ENCODE measurements at regions not wholly inside any gene's neighbourhood (a gene's known extent, or its start where the extent isn't known, plus 50 kb on each side); places are given as distances from the start of the nearest gene placed in this dataset.

GRCh38 chr6:14353281-14353680, 235.7 kb downstream of the CD83 start:
- no peaks in the 10 kb centered on the region for H4K20me1 ChIP-seq (ENCODE audit: insufficient read depth)
- no peak overlapping the region for H3K4me2 ChIP-seq (ENCODE audit: low read length)
- no peaks in the 10 kb centered on the region for H3K27me3 ChIP-seq (ENCODE audit: insufficient read depth, low read length)
- no peaks in the 10 kb centered on the region for H3K36me3 ChIP-seq (ENCODE audit: control insufficient read depth in 1 of 2, insufficient read depth in 2 of 2, low read length in 2 of 2)
- TF ChIP-seq ZNF274 (IDR thresholded peaks at IDR 0.05; ENCODE audit: low read depth, low read length): no peak
- TF ChIP-seq YY1 (IDR thresholded peaks at IDR 0.05; ENCODE audit: extremely low read depth, insufficient replicate concordance, low read depth, low read length): no peak
- TF ChIP-seq JUND (IDR thresholded peaks at IDR 0.05): no peak
- TF ChIP-seq, protein P1, sequence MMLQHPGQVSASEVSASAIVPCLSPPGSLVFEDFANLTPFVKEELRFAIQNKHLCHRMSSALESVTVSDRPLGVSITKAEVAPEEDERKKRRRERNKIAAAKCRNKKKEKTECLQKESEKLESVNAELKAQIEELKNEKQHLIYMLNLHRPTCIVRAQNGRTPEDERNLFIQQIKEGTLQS (IDR thresholded peaks at IDR 0.05): no peak
- TF ChIP-seq TCF7L2 (IDR thresholded peaks at IDR 0.05; ENCODE audit: borderline replicate concordance, extremely low read depth, insufficient read depth, insufficient read length): no peak
- no peak for TF ChIP-seq CEBPB (IDR thresholded peaks at IDR 0.05; ENCODE audit: low read depth)
- no peak for TF ChIP-seq EZH2phosphoT487 (IDR thresholded peaks at IDR 0.05; ENCODE audit: borderline replicate concordance)
- no peak for TF ChIP-seq CBX3 (IDR thresholded peaks at IDR 0.05; ENCODE audit: low read depth)
- TF ChIP-seq, protein P2, sequence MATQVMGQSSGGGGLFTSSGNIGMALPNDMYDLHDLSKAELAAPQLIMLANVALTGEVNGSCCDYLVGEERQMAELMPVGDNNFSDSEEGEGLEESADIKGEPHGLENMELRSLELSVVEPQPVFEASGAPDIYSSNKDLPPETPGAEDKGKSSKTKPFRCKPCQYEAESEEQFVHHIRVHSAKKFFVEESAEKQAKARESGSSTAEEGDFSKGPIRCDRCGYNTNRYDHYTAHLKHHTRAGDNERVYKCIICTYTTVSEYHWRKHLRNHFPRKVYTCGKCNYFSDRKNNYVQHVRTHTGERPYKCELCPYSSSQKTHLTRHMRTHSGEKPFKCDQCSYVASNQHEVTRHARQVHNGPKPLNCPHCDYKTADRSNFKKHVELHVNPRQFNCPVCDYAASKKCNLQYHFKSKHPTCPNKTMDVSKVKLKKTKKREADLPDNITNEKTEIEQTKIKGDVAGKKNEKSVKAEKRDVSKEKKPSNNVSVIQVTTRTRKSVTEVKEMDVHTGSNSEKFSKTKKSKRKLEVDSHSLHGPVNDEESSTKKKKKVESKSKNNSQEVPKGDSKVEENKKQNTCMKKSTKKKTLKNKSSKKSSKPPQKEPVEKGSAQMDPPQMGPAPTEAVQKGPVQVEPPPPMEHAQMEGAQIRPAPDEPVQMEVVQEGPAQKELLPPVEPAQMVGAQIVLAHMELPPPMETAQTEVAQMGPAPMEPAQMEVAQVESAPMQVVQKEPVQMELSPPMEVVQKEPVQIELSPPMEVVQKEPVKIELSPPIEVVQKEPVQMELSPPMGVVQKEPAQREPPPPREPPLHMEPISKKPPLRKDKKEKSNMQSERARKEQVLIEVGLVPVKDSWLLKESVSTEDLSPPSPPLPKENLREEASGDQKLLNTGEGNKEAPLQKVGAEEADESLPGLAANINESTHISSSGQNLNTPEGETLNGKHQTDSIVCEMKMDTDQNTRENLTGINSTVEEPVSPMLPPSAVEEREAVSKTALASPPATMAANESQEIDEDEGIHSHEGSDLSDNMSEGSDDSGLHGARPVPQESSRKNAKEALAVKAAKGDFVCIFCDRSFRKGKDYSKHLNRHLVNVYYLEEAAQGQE (IDR thresholded peaks at IDR 0.05; ENCODE audit: low read depth): no peak
- TF ChIP-seq POLR2A (IDR thresholded peaks at IDR 0.05; ENCODE audit: borderline replicate concordance, extremely low read depth, insufficient read depth, insufficient read length): no peak
- no peak for TF ChIP-seq ZFX (IDR thresholded peaks at IDR 0.05)
- no TSS peak for BruUV-seq (replicated peaks)
- H3K9ac ChIP-seq (ENCODE audit: low read length): no peak overlapping the region
- H3K9me2 ChIP-seq (ENCODE audit: insufficient read depth): no peaks in the 10 kb centered on the region
- H2AFZ ChIP-seq (ENCODE audit: low read depth, low read length, poor library complexity, severe bottlenecking): no peak overlapping the region
- no peak overlapping the region for H3K27ac ChIP-seq (ENCODE audit: low read depth, low read length)
- ChIA-PET POLR2A (no interaction called here), CTCF (no interaction called here), RAD21 (ENCODE audit: low non-redundant PET in 1 of 2, low total read pairs in 2 of 2, uncharacterized antibody in 2 of 2, unreplicated experiment in 2 of 2) (no interaction called here)
- H3K4me1 ChIP-seq (ENCODE audit: control insufficient read depth in 1 of 2, insufficient read depth in 2 of 2, low read length in 2 of 2): no peaks in the 10 kb centered on the region
- DNase-seq (ENCODE audit: low read depth, low spot score): no peak
- H3K4me3 ChIP-seq (replicated peaks in 1 of 2; ENCODE audit: low read depth in 1 of 2, low read length in 2 of 2): no peak overlapping the region
- H3K9me3 ChIP-seq (ENCODE audit: control insufficient read depth in 1 of 2, insufficient read depth in 1 of 2, low read depth in 1 of 2, low read length in 2 of 2): no peaks in the 10 kb centered on the region
- intact Hi-C loops (cut with micrococcal nuclease): no loop called here
- no peaks in the 10 kb centered on the region for H3K79me2 ChIP-seq (ENCODE audit: insufficient read depth, low read length)
- ATAC-seq: no peak

Measured in HCT116 (cell line).